ENCODE measurements at regions not wholly inside any gene's neighbourhood (a gene's known extent, or its start where the extent isn't known, plus 50 kb on each side); places are given as distances from the start of the nearest gene placed in this dataset.

DNA sequence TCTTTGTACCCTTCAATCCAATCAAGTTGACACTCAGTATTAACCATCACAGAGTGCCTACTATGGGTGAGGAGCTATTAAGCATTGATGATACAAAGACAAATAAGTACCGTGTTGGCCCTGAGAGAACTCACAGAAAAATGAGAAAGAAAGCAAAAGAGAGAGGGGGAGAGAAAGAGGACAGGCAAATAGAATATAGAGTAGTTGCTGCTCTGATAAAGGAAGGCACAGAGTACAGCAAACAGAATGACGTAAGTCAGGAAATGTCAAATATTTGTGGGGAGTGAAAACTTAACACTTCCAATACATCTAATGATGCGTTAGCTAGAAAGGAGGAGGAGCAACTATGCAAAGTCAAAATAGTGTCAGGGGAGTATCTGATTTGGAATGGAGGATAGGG is 320.6 kb upstream of the KCNH8 start:
- DNase-seq (ENCODE audit: low read depth): no peak

DNA sequence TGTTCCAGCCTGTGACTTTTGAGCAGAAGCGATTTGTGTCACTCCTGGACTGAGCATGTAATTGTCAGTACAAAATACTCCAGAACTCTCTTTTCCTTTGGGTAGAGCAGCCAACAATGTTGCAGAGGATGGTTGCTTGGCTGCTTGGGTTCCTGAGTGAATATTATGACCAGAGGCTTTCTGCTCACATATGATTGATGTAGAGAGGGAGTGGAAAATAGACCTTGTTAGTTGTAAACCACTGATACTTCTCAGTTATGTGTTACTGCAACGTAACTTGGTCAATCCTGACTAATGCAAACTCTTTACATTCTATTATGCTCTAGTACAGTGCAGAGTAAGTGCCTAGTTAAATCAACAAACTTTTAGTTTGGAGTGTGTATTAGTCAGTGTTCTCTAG is 322.6 kb upstream of the KCNH8 start:
- DNase-seq (ENCODE audit: low read depth): no peak

DNA sequence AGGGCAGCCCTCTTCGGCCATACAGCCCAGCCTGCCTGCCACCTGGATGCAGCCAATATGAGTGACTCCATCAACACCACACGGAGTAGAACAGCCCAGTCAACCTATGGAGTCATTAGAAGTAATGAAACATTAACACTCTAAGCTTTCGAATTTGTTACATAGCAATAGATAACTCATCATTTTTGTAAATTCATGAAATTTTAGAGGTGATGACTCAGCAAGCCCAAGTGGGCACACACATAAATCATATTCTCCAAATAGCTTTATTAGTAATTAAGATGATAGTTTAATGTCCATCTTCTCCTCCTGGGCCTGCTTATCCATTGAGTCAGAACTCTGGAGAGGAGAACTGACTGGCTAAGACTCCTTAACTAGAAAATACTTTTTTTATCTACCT is 335.0 kb upstream of the KCNH8 start:
- DNase-seq (ENCODE audit: low read depth): no peak

DNA sequence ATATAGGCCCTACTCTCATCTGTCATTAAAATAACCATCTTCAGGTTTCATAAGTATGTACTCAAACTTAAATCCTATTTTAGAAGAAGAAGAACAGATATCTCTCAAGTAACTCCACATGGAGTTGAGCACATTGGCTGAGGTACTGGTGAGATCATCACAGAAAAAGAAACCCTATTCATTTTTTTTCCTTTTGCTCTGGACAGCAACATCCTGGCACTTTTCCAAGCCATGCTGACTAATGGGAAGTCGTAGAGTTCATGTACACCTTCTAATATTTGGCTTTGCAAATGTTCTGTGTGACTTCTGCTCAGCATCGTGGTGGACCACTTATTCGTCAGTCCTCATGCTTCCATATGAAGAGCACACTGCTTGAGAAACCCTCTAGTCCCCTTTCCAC is 336.0 kb upstream of the KCNH8 start:
- no peak for DNase-seq (ENCODE audit: low read depth)

DNA sequence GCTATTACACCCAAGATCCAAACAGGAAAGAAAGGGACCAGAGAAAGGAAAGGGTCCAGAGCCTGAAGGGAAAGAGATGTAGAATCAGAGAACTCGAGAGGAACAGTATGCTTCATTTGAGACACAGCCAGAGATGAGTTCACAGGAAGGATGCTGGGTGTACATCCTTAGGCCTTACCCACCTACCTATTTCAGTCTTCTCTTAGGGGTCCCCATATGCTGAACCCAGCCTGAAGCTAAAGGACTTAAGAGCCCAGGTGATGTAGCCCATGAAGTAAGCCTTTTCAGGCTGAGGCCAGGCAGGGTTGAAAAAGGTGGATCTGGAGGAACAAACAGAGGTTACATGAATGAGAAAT is 338.0 kb upstream of the KCNH8 start:
- DNase-seq (ENCODE audit: low read depth): no peak

DNA sequence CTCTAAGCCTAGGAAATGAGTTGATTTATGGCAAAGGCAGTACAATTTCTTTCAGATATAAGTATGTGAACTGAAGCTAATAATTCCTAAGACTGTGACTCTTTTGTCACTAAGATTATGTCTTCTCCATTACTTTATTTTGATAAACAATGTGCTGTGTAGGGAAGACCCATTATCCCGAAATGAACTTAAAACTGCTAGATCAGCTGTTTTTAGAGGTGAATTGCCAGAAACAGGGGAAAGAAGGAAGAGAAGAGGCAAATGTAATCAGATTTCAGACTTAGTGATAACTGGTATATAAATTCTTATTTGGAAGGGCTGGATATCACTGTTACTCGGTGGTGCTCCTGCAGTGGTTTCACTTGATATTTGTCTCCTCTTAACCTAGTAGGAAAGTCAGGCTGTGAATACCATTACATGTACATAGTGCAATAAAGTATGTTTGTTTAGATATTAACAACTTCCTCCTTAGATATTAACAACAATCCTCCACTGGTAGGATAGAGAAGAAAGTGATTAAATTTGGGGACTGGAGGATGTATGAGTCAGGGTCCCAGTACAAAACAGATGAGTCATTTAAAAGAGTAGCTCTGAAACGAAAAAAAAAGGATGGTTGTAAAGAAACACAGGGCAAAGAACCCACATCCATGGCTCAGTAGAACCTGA is 338.5 kb upstream of the KCNH8 start:
- no peak for DNase-seq (ENCODE audit: low read depth)

DNA sequence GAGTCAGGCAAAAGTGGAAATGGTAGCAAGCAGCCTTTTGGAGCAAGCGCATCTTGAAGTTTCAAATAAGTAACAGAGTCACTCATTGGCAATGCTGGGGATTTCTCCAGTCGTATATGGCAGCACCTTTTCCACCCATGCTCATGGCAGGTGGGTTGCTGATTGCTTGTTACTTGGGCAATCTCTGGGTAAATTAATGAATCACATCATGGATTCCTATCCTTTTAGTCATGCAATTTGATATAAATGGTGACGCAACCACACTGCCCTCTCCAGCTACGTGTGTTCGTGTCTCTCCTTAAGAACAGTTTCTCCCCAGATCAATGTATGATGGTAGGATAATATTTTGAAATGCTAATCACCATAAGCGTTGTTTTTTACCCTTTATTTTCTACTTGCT is 339.9 kb upstream of the KCNH8 start:
- DNase-seq (ENCODE audit: low read depth): no peak

DNA sequence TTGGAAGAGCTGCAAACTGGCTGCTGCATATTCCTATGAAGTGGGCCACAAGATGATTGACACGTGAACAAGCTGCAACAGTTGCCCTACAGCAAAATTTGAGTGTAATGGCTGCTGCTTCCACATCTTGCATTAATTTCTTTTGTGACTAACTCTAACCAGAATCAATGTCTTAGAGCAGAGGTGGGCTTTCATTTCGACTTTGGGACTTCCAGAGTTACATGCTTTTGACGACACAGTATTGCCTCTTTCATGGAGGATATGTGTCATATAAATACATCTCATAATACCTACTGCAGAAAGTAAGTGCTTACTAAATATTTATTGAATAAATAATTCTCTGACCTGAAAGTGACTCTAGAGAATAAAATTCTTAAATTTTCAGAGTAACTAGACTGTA is 340.7 kb upstream of the KCNH8 start:
- DNase-seq (ENCODE audit: low read depth): no peak

DNA sequence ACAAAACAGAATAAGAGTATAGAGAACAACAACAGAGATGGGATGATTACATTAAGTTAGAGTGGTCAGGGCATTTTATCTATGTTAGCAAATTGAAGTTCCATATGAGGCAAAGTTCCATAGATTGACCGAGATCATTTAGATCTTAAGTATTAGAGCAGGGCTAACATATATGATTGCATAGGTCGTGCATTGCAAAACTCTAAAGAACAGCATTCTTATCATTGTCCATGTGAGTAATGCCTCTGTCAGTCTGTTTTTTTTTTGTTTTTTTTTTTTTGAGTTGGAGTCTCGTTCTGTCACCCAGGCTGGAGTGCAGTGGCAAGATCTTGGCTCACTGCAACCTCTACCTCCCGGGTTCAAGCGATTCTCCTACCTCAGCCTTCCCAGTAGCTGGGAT is 341.7 kb upstream of the KCNH8 start:
- DNase-seq (ENCODE audit: low read depth): no peak

DNA sequence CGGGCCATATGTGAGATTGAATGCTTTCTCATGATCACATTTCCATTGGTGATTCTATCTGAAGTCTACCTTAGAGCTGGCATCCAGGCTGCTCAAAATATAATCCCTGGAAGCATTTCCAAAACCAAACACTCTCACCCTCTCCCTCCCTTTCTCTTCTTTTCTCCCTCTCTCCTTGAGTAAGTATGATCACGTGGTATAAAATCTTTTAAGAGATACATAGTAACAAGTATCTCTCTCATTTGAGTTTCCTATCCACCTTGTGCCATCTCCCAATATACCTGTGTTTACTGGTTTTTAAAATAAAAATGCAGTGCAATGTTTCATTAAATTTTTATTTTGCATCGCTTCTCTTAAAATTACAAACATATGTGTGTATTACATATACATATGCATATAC is 350.9 kb upstream of the KCNH8 start:
- no peak for DNase-seq (ENCODE audit: low read depth)

DNA sequence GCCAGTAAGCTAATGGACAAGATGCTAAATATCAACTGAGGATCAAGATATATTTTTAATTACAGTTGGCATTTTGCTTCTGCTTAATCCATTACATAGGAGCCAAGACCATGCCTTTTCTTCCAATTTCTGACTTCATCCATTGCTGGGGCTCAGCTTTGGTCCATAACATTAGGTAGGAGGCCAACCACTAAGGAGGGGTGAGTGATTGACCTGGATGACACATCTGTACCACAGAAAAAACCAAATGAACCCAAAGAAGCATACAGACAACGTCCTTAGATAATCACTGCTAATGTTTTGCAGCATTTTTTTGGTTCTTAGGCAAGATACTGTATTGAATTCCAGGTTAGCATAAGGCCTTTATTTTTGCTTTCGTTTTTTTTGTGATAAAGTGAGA is 353.2 kb upstream of the KCNH8 start:
- no peak for DNase-seq (ENCODE audit: low read depth)

DNA sequence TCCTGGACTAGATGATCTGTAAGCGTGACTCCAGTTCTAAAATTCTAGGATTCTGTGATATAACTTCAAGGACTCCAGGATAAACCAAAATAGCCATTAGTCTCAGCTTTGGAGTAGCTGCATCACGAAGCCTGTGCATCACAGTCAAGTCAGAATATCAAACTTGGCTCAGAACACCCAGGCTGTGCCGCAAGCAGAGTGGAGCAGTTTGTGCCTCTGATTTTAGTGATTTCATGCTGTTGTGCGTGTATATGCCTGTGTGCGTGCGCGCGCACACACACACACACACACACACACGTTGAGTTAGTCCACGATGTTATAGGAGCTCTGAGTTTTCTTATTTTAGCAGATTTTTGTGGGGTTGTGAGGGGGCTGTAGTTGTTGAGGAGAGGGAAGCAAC is 356.6 kb upstream of the KCNH8 start:
- DNase-seq (ENCODE audit: low read depth): no peak

DNA sequence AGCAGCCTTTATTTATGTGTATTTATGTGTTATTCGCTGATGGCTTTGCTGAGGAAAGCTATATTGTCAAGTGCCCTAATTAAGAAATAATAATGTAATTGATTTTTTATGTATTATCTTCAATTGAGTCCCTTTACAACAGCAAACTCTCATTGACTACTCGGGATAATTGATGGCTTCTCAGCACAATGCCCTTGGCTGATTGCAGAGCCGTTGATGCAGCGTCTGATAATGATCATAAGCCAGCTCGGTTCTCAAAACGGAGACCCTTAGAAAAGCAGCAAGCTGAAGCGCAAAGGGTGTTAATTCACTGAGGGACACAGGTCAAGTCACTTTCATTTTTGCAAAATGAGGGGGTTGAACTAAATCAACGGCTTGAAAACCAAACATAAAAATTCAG is 357.1 kb upstream of the KCNH8 start:
- no peak for DNase-seq (ENCODE audit: low read depth)

DNA sequence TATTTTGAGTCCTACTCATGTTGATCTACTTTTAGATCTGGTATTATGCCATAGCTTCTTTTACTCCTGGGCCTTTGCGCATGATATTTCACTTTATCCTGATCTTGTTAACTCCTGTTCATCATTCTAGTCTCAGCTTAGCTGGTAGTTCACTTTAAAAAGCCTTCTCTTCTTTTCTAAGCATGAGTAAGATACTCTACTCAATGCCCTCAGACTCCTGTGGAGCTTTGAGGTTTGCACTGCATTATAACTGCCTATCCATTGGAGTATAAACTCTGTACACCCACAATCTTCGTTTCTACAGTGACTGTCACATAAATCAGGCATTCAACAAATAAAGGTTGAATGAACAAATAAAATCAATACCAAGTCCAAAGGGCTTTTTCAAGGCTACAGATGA is 357.9 kb upstream of the KCNH8 start:
- no peak for DNase-seq (ENCODE audit: low read depth)

DNA sequence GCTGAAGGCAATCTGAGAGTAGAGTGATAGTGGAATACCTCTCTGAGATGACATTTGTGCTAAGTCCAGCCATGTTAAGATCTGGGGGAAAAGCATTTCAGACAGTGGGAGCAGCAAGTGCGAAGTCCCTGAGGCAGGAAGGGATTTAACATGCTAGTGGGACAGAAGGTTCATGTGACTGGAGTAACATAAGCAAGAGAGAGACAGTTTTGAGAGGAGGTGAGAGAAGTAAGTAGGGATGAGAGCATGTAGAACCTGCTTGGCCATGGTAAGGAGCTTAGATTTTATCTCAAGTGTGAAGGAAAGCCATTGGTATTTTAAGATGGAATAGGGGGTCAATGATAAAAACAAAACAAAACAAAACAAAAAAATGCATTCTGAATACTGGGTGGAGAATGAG is 358.6 kb upstream of the KCNH8 start:
- DNase-seq (ENCODE audit: low read depth): no peak

DNA sequence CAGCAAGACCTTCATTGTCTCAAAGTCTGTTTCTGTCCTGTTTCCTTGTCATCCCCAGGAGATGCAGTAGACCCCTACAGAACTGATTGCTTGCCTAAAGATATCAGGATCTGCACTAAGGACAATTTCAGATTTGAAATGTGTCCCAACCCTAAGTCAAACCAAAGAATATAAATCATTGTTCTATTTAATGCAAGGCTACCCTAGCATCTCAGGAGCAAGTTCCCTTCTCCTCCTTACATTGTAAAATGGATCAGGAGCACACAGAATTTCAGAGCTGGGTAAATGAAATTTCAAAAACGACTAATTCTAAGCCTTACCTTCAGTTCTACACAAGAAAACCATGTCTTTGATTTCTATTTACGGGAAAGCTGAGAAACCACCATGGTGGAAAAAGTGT is 360.9 kb upstream of the KCNH8 start:
- no peak for DNase-seq (ENCODE audit: low read depth)

DNA sequence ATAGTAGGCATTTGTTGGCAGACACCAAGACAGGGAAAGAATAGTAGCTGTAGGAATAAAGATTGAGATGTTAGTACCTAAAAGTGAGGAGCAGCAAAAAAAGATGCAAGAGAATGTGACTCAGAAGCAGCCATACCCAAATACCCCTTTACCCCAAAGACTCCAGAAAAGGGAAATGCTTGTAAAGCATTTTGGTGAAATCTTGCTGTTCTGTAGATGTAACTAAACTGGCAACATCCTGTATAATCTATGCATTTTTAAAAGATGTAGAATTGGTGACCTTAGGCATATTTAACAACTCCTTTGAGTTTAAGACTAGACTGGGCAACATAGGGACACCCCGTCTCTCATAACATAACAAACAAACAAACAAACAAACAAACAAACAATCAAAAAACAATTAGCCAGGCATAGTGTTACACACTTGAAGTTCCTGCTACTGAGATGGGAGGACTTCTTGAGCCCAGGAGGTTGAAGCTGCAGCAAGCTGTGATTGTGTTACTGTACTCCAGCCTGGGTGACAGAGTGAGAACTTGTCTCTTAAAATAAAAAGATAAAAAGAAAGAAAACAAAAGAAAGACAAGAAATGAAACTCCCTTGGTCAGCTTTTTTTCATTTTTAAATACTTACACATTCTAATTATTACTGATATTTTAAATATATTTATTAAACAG is 361.5 kb upstream of the KCNH8 start:
- no peak for DNase-seq (ENCODE audit: low read depth)

DNA sequence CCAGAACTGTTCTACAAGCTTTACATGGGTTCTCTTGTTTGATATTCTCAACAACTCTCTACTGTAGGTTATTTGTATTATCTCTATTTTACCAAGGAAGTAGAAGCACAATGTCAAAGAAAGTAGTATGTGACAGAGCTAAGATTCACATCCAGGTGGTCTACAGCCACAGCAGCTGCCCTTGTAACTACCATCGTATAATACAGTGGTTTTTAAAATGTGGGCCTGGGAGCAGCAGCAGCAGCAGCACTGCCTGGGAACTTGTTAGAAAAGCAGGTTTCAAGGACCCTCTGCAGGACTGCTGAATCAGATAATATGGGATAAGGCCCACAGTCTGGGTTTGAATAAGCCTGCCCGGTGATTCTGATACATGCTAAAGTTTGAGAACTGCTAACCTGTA is 357.1 kb upstream of the SATB1 start:
- no peak for DNase-seq (ENCODE audit: low read depth)

DNA sequence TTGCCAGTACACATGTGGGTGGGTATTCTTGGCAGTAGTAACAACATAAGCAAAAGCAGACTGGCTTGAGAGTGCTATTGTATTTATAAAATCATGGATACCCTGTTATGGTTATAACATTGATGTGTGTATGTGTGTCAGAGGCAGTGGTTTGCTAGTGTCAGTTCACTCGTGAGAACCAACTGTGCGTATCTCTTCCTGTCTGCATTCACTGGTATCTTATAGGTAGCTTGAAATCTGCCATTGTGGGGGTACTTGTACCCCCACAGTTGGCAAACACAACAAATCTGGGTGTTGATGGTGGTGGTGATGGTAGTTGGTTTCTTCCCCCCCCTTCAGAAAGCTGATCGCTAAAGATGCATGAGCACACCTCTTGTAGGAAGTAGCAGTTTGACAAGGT is 355.8 kb upstream of the SATB1 start:
- DNase-seq (ENCODE audit: low read depth): no peak

DNA sequence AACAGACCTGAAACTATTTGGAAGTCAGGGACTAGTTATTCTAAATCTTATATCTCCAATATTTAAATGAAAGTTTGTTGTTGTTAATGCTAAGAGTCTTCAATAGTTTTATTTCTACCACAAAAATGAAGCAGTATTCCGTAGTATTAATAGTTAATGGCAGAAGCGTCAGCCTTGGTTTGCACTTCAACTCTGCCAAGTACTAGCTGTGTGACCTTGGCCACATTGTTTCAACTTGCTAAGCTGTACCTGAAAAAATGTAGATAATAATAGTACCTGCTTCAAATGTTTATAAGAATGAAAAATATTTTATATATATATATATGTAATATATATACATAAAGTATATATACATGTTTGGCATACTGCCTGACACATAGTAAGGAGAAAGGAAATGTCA is 354.6 kb upstream of the SATB1 start:
- no peak for DNase-seq (ENCODE audit: low read depth)

DNA sequence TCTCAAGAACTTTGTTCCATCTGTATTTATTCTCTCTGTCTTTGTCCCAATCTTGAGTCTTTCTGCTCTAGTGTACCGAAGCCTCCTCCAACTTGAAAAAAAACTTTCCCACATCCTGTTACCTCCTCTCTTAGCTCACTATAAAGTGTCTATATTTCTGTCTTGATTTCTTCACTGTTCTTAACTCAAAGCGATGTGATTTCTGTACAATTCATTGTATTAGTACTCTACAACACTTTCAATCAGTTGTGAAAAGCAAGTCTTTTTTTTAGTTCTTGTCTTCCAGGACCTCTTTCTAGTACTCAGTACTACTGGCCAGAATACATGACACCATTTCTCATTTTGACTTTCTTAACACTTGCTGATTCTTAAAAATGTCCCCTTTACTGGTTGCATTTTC is 353.5 kb upstream of the SATB1 start:
- DNase-seq (ENCODE audit: low read depth): no peak

DNA sequence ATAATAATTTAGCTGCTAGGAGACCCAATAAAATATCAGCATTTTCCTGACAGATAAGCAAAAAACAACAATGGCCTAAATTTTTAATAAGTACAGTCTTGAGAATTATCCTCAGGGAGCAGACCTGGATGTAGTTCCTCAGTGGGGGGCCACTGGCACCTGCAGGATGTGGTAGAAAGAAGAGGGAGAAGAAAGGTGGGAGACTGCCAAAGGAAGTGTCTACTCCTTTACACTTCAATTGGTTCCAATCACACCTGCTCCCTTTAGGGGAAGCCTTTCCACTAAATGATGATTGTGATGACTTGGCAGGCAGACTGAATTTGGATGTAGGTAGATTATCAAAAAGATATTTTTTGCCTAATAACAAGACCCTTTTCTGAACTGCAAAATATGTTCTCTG is 353.0 kb upstream of the SATB1 start:
- no peak for DNase-seq (ENCODE audit: low read depth)

DNA sequence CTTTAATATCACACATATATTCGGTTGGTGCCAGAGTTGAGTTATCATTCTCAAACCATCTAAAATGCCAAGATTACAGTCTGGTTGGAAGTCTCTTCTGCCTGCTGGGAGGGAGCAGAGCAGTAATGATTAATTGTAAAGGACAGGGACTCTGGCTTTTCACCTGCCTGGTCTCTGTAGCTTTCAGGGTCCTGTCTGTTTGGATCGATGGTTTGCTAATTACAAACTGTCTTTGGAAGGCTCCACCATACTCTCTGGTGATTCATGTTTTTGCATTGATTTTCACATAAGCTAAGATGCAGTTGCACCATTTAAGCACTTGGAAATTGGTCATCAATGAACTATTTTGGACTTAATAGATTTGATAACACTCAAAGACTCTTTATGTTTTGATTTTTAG is 350.4 kb upstream of the SATB1 start:
- DNase-seq (ENCODE audit: low read depth): no peak

DNA sequence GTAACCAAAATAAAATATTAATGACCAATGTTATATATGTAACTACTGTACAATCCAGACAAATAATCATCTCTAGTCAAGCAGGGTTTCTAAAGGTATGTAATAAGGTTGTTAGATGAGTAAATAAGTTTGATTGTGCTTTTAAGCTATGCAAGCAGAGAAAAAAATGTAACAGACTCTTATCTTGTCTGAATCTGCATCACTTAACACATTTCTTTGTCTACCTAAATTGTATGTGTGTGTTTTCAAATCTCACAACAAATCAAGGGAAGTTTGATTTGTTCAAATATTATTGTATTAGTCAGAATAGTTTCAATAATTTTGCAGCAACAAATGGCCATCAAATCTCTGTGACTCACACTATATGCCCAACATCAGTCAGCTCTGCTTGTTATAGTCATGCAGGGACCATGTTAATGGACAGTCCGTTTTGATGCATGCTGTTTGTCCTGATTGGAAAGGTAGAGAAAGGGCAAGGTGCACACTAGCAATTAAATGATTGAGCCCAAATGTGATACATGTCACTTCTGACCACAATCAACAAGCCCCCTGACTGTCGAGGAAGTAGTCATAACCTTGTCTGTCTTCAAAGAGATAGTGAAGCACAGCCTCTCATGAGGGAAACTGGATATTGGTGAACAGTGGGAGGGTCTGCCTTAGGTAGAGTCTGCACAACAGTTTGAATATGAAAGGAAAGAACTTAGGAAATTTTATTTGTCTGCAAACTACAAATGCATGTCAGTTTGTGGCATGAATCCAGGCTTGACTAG is 349.4 kb upstream of the SATB1 start:
- no peak for DNase-seq (ENCODE audit: low read depth)

All from amniotic epithelial cell (primary cell).